ENCODE measurements at regions not wholly inside any gene's neighbourhood (a gene's known extent, or its start where the extent isn't known, plus 50 kb on each side); places are given as distances from the start of the nearest gene placed in this dataset.

DNA sequence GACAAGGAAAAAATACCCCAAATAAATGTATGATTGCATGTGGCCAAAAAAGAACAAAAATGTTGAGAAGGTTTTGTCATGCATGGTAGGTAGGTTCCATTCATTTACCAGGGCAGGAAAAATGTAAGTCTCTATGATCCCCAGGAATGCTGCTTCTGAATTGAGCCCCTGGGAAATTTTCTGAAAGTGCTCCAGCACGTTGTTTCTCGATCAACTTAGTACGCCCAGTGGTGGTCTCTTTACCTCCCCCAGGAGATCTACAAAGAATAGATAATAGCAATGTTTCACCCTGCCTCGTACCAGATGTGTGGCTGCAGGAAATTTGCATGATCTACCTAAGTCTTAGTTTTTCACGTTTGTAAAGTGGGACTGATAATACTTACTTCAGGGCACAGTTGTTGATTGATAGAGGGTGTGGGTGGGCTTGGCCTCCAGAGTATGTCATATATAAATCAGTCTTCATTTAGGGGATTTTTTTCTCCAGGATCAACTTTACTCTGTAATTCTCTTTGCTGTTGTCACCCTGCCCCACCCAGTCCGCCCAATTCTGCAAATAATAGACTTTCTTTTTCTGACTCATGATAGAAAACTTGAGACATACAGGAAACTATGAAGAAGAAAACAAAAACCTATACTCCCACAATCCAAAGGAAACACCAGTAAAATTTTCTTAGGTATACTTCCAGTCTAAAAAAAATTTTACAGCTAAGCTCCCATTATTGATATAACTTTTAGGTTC, 462.0 kb upstream of the RUNX1 start:
- TF ChIP-seq, protein P1, sequence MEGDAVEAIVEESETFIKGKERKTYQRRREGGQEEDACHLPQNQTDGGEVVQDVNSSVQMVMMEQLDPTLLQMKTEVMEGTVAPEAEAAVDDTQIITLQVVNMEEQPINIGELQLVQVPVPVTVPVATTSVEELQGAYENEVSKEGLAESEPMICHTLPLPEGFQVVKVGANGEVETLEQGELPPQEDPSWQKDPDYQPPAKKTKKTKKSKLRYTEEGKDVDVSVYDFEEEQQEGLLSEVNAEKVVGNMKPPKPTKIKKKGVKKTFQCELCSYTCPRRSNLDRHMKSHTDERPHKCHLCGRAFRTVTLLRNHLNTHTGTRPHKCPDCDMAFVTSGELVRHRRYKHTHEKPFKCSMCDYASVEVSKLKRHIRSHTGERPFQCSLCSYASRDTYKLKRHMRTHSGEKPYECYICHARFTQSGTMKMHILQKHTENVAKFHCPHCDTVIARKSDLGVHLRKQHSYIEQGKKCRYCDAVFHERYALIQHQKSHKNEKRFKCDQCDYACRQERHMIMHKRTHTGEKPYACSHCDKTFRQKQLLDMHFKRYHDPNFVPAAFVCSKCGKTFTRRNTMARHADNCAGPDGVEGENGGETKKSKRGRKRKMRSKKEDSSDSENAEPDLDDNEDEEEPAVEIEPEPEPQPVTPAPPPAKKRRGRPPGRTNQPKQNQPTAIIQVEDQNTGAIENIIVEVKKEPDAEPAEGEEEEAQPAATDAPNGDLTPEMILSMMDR (IDR thresholded peaks at IDR 0.05), result no peak
- no peak for TF ChIP-seq POLR2A (IDR thresholded peaks at IDR 0.05)
